Activated CD4-positive, alpha-beta T cell treated with anti-CD3 and anti-CD28 coated beads, Interleukin-2, amount 10 ng/mL, durations not matched to agents 7 days and 5 days (primary cell): ENCODE measurements at regions not wholly inside any gene's neighbourhood (a gene's known extent, or its start where the extent isn't known, plus 50 kb on each side); places are given as distances from the start of the nearest gene placed in this dataset.
"Not testable (repeated sequence)": the region's sequence is repeated elsewhere in the genome, so short reads cannot be mapped to it uniquely, and the experiment has no call there.

Experiments
- CTCF ChIA-PET: fragments of 350-600 bp; sonication (Branson Sonifier 250); formaldehyde crosslinking; loops from one replicate; lab custom pipeline; 2021; ENCODE audit warnings: antibody characterized with exemption; lab: Charles Lee
- POLR2A ChIA-PET: fragments of 350-600 bp; sonication (Branson Sonifier 250); formaldehyde crosslinking; loops from one replicate; lab custom pipeline; 2021; ENCODE audit warnings: antibody characterized with exemption; lab: Charles Lee
- DNase-seq: peaks from one replicate; pipeline ENCODE4 v3.0.0-alpha.2; 2020
- H3K27ac Mint-ChIP-seq: one replicate; pipeline ENCODE4 v1.8.0; 2021; ENCODE audit warnings: mild to moderate bottlenecking, moderate library complexity, mixed read lengths
- H3K27me3 Mint-ChIP-seq: one replicate; pipeline ENCODE4 v1.8.0; 2021; ENCODE audit warnings: mixed read lengths
- H3K36me3 Mint-ChIP-seq: one replicate; pipeline ENCODE4 v1.8.0; 2021; ENCODE audit warnings: low read depth, mixed read lengths
- H3K4me1 Mint-ChIP-seq: one replicate; pipeline ENCODE4 v1.8.0; 2021; ENCODE audit warnings: mixed read lengths
- H3K4me3 Mint-ChIP-seq: one replicate; pipeline ENCODE4 v1.8.0; 2021; ENCODE audit warnings: mild to moderate bottlenecking, moderate library complexity, mixed read lengths
- H3K9me3 Mint-ChIP-seq: one replicate; pipeline ENCODE4 v1.8.0; 2021; ENCODE audit warnings: mixed read lengths

DNA sequence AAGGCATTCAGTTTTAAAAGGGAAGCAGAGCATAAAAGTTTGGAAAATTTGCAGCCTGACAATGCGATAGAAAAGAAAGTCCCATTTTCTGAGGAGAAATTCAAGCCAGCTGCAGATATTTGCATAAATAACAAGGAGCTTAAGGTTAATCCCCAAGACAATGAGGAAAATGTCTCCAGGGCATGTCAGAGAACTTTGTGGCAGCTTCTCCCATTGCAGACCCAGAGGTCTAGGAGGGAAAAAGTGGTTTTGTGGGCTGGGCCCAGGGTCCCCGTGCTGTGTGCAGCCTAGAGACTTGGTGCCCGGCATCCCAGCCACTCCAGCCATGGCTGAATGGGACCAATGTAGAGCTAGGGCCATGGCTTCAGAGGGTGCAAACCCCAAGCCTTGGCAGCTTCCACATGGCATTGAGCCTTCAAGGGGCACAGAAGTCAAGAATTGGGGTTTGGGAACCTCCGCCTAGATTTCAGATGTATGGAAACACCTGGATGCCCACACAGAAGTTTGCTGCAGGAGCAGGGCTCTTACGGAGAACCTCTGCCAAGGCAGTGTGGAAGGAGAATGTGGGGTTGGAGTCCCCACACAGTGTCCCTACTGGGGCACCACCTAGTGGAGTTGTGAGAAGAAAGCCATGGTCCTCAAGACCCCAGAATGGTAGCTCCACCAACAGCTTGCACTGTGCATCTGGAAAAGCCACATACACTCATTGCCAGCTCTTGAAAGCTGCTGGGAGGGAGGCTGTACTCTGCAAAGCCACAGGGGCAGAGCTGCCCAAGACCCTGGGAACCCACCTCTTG, 62.3 kb upstream of the SSBP3 start:
- H3K4me1 Mint-ChIP-seq: peaks cover 20% of the 10 kb centered on the region
- H3K36me3 Mint-ChIP-seq, DNase-seq, H3K27ac Mint-ChIP-seq, H3K9me3 Mint-ChIP-seq, H3K4me3 Mint-ChIP-seq, H3K27me3 Mint-ChIP-seq, POLR2A ChIA-PET: not testable (repeated sequence)
- CTCF ChIA-PET: interaction anchor here (1.7 kb wide), 1 partner anchor 10 kb away, joined by 3 read pairs; no protein-coding TSS in a partner anchor

DNA sequence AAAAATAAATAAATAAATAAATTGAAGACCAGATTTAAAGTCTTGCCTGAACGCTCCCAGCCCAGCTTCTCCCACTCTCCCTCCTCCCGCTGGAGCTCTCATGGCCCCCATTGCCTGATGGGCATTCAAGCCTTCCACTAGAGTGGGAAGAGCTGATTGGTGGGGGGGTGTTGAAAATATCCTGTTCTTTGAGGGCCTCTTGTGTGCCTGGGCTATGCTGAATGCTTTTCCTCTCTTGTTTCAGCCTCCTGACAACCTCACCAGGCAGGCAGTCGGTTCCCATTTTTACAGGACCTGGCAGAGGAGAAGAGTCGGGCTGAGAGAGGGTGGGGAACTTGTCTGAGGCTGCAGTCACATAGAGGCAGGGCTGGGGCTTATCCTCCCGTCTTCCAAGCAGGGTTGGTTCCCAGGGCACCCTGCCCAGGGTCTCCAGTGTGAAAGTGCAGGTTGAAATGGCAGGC, 59.2 kb upstream of the SSBP3 start:
- no peaks in the 10 kb centered on the region for H3K27me3 Mint-ChIP-seq
- ChIA-PET CTCF (interaction anchor here (0.5 to 1.8 kb wide), 6 partner anchors 13 to 133 kb away, joined by 3 to 6 read pairs (median 3); no protein-coding TSS in a partner anchor), POLR2A (no interaction called here)
- no peaks in the 10 kb centered on the region for H3K36me3 Mint-ChIP-seq
- H3K4me3 Mint-ChIP-seq: no peak overlapping the region
- no peak overlapping the region for H3K27ac Mint-ChIP-seq
- no peak for DNase-seq
- peaks cover 5% of the 10 kb centered on the region for H3K9me3 Mint-ChIP-seq
- peaks cover 32% of the 10 kb centered on the region for H3K4me1 Mint-ChIP-seq

DNA sequence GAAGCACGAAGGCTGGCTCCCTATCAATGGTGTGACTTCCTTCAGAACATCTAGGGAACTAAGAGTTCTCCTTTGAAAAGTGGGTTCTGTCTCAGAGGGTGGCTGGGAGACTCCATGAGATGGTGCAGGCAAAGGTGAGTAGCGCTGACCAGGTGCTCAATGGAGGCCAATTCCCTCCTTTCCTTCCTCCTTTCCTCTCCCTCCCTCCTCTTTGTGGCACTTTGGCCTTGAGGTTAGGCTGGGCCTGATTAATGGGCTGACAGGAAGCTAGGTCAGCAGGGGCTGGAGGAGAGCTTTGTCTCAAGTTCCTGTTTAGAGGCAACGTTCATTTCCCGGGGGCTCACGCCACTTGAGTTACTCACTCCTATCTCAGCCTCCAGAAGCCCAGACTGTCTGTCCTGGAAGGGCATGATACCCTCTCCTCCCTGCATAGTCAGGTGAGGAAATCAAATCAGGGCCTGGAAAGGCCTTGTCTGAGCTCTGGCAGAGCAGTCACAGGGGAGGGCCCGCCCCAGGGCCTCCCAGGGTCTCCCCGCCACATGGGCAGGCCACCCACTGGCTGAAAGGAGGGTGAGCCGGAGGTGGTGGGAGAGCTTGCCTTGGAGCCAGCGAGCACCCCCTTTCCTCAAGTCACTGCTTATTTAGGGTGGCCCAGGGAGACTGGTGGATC, 58.4 kb upstream of the SSBP3 start:
- H3K4me3 Mint-ChIP-seq: no peak overlapping the region
- peaks cover 5% of the 10 kb centered on the region for H3K9me3 Mint-ChIP-seq
- CTCF ChIA-PET: interaction anchor here (0.5 to 1.8 kb wide), 6 partner anchors 9 to 505 kb away, joined by 3 to 6 read pairs (median 4); no protein-coding TSS in a partner anchor
- POLR2A ChIA-PET: no interaction called here
- no peaks in the 10 kb centered on the region for H3K36me3 Mint-ChIP-seq
- H3K4me1 Mint-ChIP-seq: peaks cover 39% of the 10 kb centered on the region
- no peaks in the 10 kb centered on the region for H3K27me3 Mint-ChIP-seq
- no peak for DNase-seq
- no peak overlapping the region for H3K27ac Mint-ChIP-seq

DNA sequence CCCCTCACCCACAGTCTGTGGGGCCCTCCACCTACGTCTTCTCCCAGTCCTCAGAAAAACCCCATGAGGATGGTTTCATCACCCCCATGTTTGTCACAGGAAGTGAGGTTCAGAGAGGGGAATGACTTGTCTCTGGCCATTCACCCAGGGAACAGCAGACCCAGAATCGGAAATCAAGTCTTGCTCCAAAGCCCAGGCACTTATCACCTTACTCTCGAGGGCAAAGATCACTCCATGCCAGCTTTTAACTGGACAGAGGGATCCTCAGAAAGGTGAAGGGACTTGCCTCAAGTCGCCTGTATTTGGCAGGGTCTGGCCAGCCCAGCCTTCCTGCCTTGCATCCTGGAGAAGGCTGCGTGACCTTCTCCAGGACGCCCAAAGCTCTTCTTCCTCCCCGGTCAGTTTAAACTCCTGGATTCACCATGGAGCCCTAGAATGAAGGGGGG, 57.9 kb upstream of the SSBP3 start:
- Mint-ChIP-seq H3K9me3 (peaks cover under 1% of the 10 kb centered on the region), H3K36me3 (no peaks in the 10 kb centered on the region), H3K27ac (peak overlapping the region; percentile 75), H3K4me3 (no peak overlapping the region), H3K4me1 (peaks cover 38% of the 10 kb centered on the region), H3K27me3 (no peaks in the 10 kb centered on the region)
- POLR2A ChIA-PET: no interaction called here
- CTCF ChIA-PET: interaction anchor here (0.5 to 1.1 kb wide), 3 partner anchors 9 to 504 kb away, joined by 3 to 4 read pairs (median 3); no protein-coding TSS in a partner anchor
- no peak for DNase-seq

DNA sequence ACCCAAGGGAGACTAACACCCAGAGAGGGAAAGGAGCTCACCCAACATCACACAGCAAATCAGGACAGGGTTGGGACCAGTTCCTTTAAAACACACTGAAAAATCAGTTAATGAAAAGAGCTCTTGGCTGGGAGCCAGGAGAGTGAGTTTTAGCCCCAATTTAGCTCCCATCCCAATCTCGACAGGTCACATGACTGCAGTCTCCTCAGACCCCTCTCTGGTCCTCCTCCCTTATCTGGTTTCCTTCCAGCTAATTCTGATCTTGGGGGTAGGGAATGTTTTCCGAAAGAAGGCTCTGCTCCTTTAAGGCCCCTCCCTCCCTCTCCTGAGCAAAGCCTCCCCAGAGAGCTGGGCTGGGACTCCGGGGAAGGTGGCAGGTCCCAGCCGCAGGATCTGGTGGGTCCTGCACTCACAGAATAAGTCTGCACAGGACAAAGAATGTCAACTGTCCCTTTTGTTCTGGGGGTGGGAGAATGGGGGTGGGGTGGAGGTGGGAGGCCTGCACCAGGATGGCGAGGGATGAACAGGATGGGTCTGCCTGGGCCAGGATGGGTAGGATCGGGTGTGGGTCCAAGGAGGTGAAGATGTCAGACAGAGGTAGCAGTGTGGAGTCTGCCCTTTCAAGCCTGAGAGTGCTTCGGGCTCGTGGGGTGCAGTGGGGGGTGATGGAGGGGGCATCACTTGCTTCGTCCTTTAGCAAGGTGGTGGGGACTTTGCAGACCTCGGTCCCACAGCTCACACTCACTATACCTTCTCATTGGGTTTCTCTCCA, 57.3 kb upstream of the SSBP3 start:
- H3K27ac Mint-ChIP-seq: peak overlapping the region; percentile 75
- no peak for DNase-seq
- no peaks in the 10 kb centered on the region for H3K9me3 Mint-ChIP-seq
- peaks cover 38% of the 10 kb centered on the region for H3K4me1 Mint-ChIP-seq
- ChIA-PET CTCF (interaction anchor here (0.8 to 1.4 kb wide), 5 partner anchors 14 to 36 kb away, joined by 3 to 4 read pairs (median 3); no protein-coding TSS in a partner anchor), POLR2A (interaction anchor here (0.6 kb wide), 1 partner anchor 364 kb away, joined by 7 read pairs; no protein-coding TSS in a partner anchor)
- H3K4me3 Mint-ChIP-seq: no peak overlapping the region
- H3K27me3 Mint-ChIP-seq: no peaks in the 10 kb centered on the region
- H3K36me3 Mint-ChIP-seq: no peaks in the 10 kb centered on the region

DNA sequence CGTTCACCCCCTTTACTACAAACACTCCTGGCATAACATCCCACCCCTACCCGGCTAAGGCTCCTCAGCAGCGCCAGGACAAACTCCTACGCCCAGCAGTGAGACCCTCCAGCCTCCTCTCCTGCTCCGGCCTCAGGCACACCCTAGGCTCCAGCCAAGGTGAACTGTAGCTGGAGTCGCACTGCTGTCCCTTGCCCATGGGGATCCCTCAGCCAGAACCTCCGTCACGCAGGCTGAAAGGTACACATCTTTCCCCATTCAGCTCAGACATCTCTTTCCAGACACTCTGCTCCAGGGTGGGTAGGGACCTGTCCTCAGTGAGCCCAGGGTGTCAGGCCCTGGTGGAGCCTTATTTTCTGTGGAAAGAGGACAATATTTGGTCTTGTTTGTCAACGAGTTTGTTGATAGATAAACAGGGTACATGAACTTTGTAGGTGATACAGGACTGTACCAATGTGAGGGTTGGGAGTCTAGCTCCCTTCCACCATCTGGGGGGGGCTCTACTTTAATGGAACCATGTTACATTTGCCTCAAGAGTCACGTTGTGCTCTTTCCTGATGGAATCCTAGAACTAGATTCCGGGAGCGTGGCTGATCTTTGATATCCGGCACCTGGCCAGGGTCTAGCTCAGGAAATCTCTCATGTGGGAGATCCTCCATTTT, 56.5 kb upstream of the SSBP3 start:
- H3K27me3 Mint-ChIP-seq: no peaks in the 10 kb centered on the region
- no peak overlapping the region for H3K27ac Mint-ChIP-seq
- H3K4me3 Mint-ChIP-seq: no peak overlapping the region
- CTCF ChIA-PET: interaction anchor here (0.9 to 1.4 kb wide), 5 partner anchors 14 to 36 kb away, joined by 3 to 4 read pairs (median 3); no protein-coding TSS in a partner anchor
- no peak for DNase-seq
- peaks cover 41% of the 10 kb centered on the region for H3K4me1 Mint-ChIP-seq
- no peaks in the 10 kb centered on the region for H3K36me3 Mint-ChIP-seq
- POLR2A ChIA-PET: no interaction called here
- H3K9me3 Mint-ChIP-seq: peaks cover 3% of the 10 kb centered on the region

DNA sequence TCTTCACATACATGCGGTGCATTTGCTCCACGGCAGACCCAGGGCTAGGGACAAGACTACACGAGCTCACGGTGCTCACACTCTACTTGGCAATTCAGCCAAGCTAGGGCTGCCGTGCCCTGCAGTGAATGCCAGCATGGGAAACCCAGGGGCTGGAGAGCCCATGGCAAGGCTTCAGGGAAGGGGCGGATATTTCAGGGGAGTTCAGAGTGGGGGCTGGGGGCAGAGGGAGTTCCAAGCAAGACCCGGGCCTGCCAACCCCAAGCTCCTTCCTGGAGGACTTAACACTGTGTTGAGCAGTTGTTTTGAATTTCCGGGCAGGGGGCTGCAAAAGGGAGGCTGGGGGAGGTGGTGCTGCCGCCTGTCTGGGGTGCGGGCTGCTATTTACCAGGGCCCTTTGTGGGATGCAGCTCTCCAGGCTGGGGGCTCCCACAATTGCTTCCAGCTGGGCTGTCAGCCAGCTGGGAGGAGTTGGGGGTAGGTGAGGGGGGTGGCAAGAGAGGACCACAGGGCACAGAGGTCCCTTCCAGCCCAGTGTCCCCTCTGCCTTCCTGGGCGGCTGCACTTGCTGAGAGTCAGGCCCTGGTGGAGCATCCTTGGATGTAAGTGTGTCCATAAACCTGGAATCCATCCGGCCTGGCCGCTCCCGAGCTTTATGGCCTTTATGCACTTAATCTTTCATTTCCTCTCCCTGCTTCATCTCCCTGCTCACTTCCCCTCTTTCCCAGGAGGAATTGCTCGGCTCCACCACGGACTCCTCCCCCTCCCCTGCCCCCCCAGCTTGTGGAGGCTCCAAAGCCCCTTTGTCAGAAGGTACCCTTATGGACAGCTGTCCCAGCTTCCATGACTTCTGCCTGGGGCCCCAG, 55.8 kb upstream of the SSBP3 start:
- Mint-ChIP-seq H3K27ac (peak overlapping the region; percentile 20), H3K27me3 (no peaks in the 10 kb centered on the region), H3K4me1 (peaks cover 41% of the 10 kb centered on the region), H3K4me3 (no peak overlapping the region), H3K9me3 (peaks cover 3% of the 10 kb centered on the region), H3K36me3 (no peaks in the 10 kb centered on the region)
- POLR2A ChIA-PET: no interaction called here
- no peak for DNase-seq
- CTCF ChIA-PET: interaction anchor here (0.6 to 1.4 kb wide), 5 partner anchors 10 to 170 kb away, joined by 3 read pairs; no protein-coding TSS in a partner anchor

DNA sequence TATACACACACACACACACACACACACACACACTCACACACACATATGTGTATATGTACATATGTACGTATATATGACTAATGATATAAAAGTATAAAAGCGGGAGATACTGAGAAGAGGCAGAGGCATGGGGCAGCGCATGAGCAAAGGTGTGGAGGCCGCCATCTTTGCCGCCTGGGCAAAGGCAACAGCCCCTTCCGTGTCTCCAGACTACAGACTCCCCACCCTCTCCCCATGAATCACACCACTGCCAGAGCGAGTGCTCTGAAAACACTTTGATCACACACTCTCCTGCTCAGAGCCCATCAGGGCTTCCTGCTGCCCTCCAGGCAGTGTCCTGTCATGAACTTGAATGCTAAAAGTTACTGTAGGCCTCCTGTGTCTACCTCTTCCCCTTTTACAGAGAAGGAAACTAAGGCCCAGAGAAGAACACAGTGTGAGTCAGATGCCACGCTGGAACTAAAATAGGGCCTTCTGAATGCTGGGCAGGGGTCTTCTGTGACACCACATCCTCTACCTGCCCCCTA, 54.7 kb upstream of the SSBP3 start:
- Mint-ChIP-seq H3K4me1 (peaks cover 41% of the 10 kb centered on the region), H3K36me3 (no peaks in the 10 kb centered on the region), H3K27me3 (no peaks in the 10 kb centered on the region), H3K4me3 (no peak overlapping the region), H3K27ac (peak overlapping the region; percentile 68), H3K9me3 (peaks cover 3% of the 10 kb centered on the region)
- ChIA-PET POLR2A (no interaction called here), CTCF (interaction anchor here (1.3 kb wide), 1 partner anchor 9 kb away, joined by 3 read pairs; no protein-coding TSS in a partner anchor)
- DNase-seq: no peak

DNA sequence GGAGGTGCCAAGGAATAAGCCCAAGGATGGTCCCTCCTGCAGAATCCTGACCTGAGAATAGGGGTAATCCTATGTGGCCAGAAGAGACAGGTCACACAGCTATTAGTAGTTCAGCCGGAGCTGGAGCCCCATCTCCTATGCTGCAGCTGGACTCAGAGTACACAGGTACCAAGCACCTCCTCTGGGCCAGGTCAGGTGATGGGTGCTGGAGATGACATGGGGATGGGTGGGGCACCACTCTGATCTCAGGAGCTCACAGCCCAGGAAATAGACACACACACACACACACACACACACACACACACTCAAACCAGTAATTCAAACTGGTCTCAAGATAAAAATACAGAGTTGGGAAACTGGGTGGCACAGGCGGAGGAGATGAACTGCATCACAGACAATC, 54.2 kb upstream of the SSBP3 start:
- Mint-ChIP-seq H3K4me3 (no peak overlapping the region), H3K9me3 (peaks cover 3% of the 10 kb centered on the region), H3K27me3 (no peaks in the 10 kb centered on the region), H3K4me1 (peaks cover 40% of the 10 kb centered on the region), H3K36me3 (no peaks in the 10 kb centered on the region), H3K27ac (peak overlapping the region; percentile 78)
- DNase-seq: peak; percentile 66
- ChIA-PET POLR2A (no interaction called here), CTCF (no interaction called here)

DNA sequence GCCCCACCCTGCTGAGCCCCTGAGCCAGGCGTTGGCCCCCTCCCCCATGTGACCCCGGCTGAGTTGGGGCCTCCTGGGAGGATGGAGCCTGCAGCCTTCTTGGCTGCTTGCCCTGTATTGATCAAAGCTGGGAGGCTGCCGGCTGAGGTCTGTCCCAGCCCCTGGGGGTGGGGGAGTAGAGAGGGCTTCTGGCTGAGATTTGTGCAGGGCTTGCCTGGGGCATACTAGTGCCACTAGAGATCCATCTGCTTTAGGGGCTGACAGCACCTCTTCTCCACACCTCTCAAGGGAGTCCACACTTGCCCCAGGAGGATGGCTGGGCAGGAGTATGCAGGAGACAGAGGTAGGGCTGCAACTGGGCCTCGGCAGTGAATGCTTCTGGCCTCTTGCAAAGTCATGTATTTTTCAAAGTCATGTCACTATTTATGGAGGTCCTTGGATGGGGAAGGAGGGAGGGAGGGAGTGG, 53.6 kb upstream of the SSBP3 start:
- H3K36me3 Mint-ChIP-seq: no peaks in the 10 kb centered on the region
- H3K4me1 Mint-ChIP-seq: peaks cover 39% of the 10 kb centered on the region
- DNase-seq: no peak
- no peaks in the 10 kb centered on the region for H3K27me3 Mint-ChIP-seq
- POLR2A ChIA-PET: no interaction called here
- H3K27ac Mint-ChIP-seq: peak overlapping the region; percentile 52
- peaks cover 3% of the 10 kb centered on the region for H3K9me3 Mint-ChIP-seq
- H3K4me3 Mint-ChIP-seq: no peak overlapping the region
- CTCF ChIA-PET: interaction anchor here (1.0 kb wide), 1 partner anchor 30 kb away, joined by 3 read pairs; no protein-coding TSS in a partner anchor

DNA sequence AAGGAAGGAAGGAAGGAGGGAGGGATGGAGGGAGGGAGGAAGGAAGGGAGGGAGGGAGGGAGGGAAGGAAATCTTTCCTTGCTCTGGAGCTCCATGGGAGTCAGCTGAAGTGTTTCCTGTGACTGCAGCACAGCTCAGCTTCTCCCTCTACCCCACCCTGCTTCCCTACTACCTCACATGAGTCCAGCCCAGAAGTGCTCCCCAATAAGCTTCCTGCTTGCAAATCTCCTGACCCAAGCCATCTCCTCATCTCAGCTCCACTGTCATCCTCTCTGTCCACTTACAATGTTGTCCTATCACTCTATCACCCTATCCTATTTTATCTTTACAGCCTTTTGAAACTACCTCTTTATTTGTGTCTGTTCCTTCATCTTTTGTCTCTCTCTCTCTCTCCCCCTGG, 52.9 kb upstream of the SSBP3 start:
- Mint-ChIP-seq H3K27ac (peak overlapping the region; percentile 16), H3K4me1 (peaks cover 33% of the 10 kb centered on the region), H3K4me3 (no peak overlapping the region), H3K9me3 (peaks cover 3% of the 10 kb centered on the region), H3K36me3 (no peaks in the 10 kb centered on the region), H3K27me3 (no peaks in the 10 kb centered on the region)
- ChIA-PET POLR2A (no interaction called here), CTCF (interaction anchor here (1.0 kb wide), 1 partner anchor 29 kb away, joined by 3 read pairs; no protein-coding TSS in a partner anchor)
- DNase-seq: no peak
